Stimulated activated CD4-positive, alpha-beta T cell treated with anti-CD3 and anti-CD28 coated beads, Interleukin-1b, Interleukin-23, amount 100 ng/mL, for 24 hours (primary cell): ENCODE measurements at regions not wholly inside any gene's neighbourhood (a gene's known extent, or its start where the extent isn't known, plus 50 kb on each side); places are given as distances from the start of the nearest gene placed in this dataset.

Experiments
- DNase-seq, 4 experiments: peaks; one replicate each; pipeline ENCODE4 v3.0.0-alpha.2; 2020; ENCODE audit warnings: low read depth in 4 of 4, low spot score in 1 of 4

DNA sequence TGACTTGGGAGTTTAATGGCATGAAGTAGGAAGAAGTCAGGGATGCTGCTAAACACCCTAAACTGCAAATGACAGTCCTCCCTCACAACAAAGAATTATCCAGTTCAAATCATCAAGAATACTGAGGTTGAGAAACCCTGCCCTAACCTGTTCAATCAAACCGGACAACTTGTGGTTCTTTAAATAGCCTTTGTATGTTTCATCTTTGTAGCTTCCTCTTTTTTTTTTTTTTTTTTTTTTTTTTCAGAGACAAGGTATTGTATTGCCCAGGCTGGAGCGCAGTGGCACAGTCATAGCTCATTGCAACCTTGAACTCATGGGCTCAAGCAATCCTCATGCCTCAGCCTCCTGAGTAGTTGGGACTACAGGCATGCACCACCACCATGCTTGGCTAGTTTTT, 52.5 kb upstream of the TTC29 start:
- no peak for DNase-seq

DNA sequence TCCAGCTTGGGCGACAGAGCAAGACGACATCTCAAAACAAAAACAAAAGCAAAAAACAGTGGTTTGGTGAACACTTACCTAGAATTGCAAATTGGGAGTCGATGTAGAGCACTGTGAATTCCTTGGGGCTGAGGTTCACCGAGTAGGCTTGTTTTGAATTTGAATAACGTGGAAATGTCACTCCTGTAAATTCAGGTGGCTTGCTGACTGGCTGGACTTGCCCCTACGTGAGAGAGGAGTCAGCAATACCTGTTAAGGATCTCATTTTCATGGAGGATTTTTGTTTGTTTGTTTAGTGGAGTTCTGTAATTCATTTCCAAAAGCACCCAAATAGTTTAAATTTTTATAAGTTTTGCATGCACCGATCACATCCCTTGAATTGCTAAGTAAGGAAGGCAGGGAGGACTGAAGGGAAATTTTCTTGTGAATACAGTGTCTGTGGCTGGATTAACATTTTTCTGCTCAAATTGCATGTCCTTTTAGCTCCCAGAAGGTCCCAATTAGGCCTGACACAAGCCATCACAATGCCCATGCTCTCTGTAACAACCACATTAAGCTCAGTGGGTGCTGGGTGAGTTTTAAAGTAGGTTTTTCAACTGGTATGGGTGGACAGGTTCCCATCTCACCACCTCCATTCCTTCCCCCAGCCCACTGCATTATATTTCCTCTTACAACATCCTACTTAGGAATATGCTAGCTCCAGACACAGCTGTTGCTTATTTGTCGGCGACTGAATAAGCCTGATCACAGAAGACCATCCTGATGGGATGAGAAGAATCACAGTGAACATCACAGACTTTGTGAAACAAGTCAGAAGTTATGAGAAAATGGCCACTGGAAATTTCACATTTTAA, 58.5 kb upstream of the TTC29 start:
- DNase-seq: no peak

- no peak for DNase-seq
Measured at GRCh38 chr4:147006229-147006628, 60.6 kb upstream of the TTC29 start.

DNA sequence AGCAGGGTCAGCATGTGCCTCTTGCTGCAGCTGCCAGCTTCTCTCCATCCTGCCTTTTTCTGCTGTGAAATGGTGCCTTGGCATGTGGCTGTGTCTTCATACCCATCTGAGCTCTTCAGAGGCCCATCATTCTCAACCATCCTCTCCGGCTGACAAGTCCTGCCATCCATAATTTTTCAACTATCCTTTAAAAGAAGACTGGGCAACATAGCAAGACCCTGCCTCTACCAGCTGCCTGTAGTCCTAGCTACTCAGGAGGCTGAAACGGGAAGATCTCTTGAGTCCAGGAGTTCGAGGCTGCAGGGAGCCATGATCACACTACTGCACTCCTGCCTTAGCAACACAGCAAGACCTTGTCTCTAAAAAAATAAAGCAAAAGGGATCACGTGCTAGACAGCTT, 64.2 kb upstream of the TTC29 start:
- DNase-seq: no peak

GRCh38 chr4:147011411-147011810, 65.7 kb upstream of the TTC29 start:
- no peak for DNase-seq

DNA sequence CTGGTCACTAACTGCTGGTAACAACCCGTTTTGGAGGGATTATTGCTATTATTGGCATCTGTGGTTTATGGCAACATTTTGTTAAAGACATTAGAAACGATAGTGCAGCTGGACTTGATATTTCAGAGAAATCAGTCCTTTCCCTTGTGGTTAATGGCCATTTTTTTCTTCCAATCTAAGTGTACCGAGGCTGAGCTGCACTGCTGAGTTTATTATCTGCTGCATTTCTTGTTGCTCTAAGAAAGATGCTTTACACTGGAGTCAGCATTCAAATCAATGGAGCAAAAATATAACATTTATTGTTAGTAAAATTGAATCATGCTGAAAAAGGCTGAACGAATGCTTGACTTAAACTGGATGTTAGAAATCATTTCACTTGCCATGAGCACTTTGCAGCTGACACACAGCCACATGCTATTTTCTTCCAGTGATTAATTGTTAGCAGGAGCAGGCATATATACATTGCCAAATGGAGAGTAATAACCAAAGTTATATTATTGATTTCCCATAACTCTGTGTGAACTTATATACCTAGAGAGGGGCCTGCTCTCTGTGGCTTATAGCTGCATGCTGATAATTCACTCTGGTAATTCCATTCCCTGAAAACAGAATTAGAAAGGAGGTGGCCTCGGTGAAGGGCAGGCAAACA, 66.5 kb upstream of the TTC29 start:
- no peak for DNase-seq

- DNase-seq: no peak
Measured at GRCh38 chr4:147014946-147015345, 69.3 kb upstream of the TTC29 start.

DNA sequence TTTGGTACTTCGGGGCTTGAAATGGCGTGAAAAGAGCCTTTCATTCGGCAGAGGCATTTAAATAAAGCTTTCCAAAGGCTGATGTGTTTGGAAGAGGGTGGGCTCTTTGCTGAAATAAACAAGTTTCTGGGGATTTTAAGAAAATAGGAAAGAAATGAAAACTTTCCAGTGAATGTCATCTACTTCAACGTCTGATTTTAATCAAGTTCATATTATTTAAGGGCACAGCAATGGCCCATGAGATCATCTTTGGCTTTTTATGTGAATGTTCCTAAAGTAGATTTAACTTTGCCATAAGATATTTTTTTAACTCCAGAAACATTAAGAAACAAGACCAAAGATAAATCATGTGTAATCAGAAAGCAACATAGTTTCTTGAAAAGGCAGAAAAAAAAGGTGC, 69.8 kb upstream of the TTC29 start:
- no peak for DNase-seq

GRCh38 chr4:147017081-147017480, 71.4 kb upstream of the TTC29 start:
- DNase-seq: no peak

DNA sequence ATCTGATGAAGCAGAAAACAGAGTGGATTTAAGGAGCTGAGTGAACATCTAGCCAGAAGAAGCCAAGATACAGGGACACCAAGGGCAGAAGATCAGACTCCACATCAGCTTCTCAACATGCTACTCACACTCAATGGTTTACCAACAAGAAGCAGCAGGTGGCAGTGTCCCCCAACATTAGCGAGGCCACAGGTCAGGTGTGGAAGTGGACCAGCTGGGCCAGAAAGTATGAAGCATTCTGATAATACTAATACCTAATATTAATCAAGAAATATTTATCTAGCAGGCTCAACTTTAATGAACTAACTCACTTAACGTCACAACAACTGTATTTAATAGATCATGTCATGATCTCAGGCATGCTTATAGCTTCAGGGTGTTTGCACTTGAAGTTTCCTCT, 73.4 kb upstream of the TTC29 start:
- DNase-seq: peak in 2 of 4 experiments; percentile 16 to 21

DNA sequence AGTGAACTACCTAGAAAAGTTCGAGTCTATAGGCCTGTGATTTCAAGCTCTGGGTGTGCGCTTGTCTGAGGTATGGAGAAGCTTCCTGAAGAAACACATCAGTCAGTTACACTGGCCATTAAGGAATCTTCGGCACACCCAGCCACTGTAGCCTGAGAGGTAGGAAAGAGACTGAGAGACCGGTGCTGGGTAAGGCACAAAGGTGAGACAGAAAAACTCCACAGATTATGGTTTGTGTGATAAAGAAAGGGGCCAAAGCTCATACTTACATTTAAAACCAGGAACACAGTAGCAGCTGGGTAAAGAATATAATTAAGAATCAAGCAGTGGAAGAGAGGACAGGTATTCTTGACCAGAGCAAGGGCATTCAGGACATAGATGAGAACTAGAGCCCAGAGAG, 74.8 kb upstream of the TTC29 start:
- DNase-seq: no peak

DNA sequence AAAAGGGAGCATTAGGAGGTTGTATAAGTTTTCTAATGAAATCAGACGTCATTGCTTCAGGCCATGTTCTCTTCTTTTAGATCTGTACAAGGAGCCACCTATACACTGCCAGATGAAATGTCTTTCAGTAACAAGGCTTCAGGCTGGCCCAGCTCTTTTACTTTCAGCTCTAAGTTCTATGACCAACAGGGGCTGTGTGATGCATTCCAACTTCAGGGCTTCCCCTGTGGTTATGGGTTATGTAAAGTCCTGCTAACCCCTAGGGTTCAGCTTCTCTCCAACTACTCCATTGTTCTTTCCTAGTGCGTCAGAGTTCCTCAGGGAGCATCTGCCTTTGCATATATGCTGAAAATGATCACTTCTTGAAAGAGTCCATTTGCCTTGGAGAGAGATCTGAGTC, 79.4 kb upstream of the TTC29 start:
- DNase-seq: no peak

- DNase-seq: no peak
Measured at GRCh38 chr4:147029296-147029695, 83.6 kb upstream of the TTC29 start.

GRCh38 chr4:147034372-147034771, 88.7 kb upstream of the TTC29 start:
- no peak for DNase-seq

GRCh38 chr4:147037069-147037468, 91.4 kb upstream of the TTC29 start:
- no peak for DNase-seq

- no peak for DNase-seq
Measured at GRCh38 chr4:147039976-147040575, 94.4 kb upstream of the TTC29 start.

DNA sequence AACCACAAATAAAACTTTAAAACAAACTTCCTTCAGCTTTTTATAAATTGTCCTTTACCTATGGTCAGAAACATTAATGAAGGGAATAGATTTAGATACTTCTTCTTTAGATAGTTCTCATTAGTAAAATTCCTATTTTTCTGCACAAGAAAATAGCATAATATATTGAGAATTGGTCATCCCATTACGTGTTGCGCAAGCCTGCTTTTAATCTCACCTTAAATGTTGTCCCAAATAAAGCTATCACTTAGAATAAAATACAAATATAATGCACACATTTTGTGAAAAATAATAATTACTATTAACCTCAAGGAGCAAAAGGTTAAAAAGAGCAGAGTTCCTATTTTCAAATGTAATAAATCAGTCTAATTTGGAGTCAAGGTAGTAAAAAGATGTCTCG, 95.2 kb upstream of the TTC29 start:
- no peak for DNase-seq

GRCh38 chr4:147041376-147041775, 95.7 kb upstream of the TTC29 start:
- DNase-seq: no peak

DNA sequence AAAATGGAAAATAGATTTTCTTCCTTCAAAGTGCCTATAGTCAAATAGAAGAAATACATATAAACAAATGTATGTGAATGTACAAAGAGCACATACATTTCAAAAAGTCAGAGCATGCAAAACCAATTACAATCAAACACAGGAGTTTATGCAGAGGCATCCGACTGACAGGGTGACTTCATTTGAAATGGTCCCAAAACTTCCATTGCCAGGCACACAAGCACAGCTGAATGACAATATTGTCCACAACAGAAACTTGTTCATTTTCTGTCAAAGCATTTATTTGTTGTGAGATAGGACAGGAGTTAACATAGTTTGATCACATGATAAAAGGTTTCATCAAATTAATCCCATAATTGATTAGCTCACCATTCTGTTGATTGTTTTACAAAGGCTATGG, 96.4 kb upstream of the TTC29 start:
- no peak for DNase-seq

DNA sequence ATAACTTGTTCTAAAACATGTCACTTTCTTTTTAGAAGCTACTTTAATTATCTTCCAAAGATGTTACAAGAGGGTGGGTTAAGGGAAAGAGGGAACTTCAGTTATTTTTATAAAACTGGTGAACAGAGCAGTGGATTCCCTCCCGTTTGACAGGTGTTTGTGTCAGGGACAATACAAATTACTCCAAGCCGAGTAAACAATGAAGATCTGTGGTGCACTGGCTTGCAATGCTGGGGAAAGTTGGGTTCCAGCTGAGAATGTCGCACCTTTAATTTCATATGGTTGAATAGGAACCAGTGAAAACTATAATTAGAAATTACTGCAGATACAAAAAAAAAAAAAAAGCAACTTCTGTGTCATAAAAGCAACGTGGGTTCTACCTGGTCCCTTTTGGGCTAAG, 98.6 kb upstream of the TTC29 start:
- no peak for DNase-seq

DNA sequence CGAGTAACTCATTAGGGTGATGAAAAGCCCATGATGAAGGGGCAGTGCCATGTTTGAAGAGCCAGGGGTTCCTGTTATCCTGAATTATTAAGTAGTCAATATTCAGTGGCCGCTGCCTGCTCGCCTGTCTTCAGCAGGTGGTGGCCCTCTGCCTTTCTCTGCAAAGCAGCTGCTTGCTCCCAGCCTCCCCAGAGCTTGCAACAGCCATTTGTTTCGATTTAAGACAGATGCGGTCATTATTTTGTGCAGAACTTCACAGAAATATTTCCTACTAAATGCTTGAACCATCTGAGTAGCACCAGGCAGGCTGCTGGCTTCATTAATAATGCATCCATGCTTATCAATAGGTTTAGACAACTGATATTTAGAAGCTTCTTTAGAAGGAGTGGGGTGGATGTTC, 104.3 kb upstream of the TTC29 start:
- DNase-seq: no peak

GRCh38 chr4:147050356-147050765, 104.7 kb upstream of the TTC29 start:
- DNase-seq: no peak
